ENCODE measurements at regions not wholly inside any gene's neighbourhood (a gene's known extent, or its start where the extent isn't known, plus 50 kb on each side); places are given as distances from the start of the nearest gene placed in this dataset.

GRCh38 chr10:91137011-91137643, 83.3 kb upstream of the PCGF5 start:
- no peak for DNase-seq (ENCODE audit: low read depth, low spot score)

DNA sequence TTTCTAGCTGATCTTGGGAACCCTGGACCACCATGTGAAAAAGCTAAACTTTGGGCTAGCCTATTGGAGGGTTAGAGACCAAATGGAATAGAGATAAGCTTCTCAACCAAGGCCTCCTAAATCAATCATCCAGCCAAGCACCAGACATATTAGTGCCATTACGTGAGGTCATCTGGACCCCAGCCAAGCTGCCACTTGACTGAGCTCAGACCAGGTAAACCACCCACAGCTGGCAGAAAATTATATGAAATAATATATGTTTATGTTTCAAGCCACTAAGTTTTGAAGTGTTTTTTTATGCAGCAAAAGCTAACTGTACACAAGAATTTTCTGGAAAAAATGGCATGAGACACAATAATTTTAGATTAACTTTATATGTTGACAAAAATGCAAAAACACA, 82.6 kb upstream of the PCGF5 start:
- DNase-seq (ENCODE audit: low read depth, low spot score) = no peak

GRCh38 chr10:91140995-91141549, 79.4 kb upstream of the PCGF5 start:
- no peak for DNase-seq (ENCODE audit: low read depth, low spot score)

- no peak for DNase-seq (ENCODE audit: low read depth, low spot score)
Observed at GRCh38 chr10:91144961-91145360, 75.5 kb upstream of the PCGF5 start.

- no peak for DNase-seq (ENCODE audit: low read depth, low spot score)
Observed at GRCh38 chr10:91146146-91146545, 74.3 kb upstream of the PCGF5 start.

- no peak for DNase-seq (ENCODE audit: low read depth, low spot score)
Observed at GRCh38 chr10:91149550-91149949, 70.9 kb upstream of the PCGF5 start.

DNA sequence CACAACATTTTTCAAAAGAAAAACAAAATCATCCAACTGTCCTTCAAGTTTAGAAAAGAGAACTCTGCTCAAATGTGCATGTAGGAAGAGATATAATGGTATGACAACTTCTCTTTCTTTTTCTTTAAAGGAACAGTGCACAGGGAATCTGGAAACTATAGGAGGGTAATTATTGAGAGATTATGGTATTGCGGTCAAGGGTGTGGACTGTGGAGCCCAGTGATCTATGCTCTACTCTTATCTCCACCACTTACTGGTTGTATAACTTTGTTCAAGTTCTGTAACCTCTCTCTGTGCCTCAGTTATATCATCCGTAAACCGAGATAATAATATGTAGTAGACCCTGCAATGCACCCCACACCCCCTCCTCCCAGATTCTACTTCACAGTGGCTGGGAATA, 69.8 kb upstream of the PCGF5 start:
- no peak for DNase-seq (ENCODE audit: low read depth, low spot score)

DNA sequence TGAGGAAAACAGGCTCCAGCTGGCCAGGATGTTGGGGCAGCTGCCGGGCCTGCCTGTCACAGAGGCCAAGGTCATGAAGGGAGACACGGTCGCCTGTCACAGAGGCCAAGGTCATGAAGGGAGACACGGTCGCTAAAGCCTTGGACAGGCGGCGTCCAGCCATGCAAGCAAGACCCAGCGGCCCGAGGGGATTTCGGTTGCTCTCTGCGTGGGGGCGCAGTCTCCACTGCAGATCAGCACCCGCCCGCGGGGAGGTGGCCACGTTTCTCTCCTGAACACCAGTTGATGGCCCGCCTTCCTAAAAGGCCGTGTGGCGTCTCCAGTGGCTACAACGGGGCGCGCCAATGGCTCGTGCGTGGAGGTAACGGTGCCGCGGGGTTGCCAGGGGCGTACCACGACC, 67.0 kb upstream of the PCGF5 start:
- DNase-seq (ENCODE audit: low read depth, low spot score) = no peak

GRCh38 chr10:91154842-91155241, 65.6 kb upstream of the PCGF5 start:
- no peak for DNase-seq (ENCODE audit: low read depth, low spot score)

GRCh38 chr10:91156196-91156595, 64.3 kb upstream of the PCGF5 start:
- no peak for DNase-seq (ENCODE audit: low read depth, low spot score)

DNA sequence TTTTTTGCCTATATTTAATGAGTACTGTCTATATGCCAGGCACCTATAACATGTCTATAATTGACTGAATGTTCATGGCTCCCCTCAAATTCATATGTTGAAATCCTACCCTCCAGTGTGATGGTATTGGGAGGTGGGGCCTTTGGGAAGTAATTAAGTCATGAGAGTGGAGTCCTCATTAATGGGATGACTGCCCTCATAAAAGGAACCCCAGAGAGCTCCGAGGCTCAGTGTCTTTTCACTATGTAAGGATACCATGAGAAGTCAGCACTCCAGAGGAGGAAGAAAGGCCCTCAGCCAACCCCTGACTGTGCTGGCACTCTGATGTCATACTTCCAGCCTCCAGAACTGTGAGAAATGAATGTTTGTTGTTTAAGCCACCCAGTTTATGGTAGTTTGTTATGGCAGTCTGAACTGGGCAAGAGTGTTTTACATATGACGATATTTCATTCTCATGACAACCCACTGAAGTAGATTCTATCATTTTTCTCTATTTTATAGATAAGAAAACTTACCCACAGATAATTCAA, 61.1 kb upstream of the PCGF5 start:
- DNase-seq (ENCODE audit: low read depth, low spot score) = no peak

DNA sequence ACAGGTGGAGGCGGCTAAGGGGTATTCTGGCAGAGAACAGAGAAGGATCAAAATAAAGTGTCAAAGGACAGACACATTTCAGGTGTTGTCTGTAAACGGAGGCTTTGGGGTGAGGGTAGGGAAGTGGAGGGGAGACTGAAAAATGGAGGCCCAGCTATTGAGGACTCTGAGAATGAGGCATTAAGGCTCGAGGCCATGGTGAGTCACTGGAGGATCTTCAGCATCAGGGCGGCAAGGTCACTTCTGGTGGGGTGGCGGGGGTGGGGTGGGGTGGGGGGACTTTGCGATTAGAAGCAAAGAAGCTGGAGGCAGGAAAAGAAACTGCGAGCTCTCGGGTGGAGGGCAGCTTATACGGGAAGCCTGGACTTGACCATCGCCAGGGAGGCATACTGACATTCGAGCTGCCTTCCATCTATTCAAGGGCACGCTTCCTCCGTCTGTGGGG, 58.4 kb upstream of the PCGF5 start:
- DNase-seq (ENCODE audit: low read depth, low spot score) = no peak

- DNase-seq (ENCODE audit: low read depth, low spot score) = no peak
Observed at GRCh38 chr10:91162495-91163268, 57.8 kb upstream of the PCGF5 start.

DNA sequence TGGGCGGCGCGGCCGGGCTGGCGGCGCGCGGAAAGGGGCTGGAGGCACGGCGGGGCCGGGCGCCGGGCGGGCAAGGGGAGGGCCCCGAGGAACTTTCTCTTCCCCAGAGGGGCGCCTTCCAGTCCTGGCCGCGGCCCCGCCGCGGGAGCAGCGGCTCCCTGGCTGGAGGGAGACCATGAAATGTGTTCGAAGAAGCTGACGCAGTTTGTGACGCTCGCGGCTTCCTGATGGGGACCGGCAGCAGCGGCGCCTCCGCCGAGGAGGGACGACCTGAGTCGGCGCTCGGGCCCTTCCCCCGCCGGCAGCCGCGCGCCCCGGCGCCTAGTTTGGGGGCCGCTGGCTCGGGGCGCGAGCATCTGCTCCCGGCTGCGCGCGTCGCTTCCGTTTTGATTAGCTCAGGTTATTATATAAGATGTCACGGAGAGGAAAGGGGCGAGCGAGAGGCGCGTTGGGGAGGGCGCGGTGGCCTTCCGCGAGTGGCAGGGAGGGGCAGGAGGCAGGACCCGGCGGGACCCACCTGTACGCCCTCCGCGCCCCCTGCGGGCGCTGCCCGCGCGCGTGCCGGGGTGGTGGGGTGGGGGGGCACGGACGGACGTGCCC, 57.1 kb upstream of the PCGF5 start:
- DNase-seq (ENCODE audit: low read depth, low spot score) = no peak

DNA sequence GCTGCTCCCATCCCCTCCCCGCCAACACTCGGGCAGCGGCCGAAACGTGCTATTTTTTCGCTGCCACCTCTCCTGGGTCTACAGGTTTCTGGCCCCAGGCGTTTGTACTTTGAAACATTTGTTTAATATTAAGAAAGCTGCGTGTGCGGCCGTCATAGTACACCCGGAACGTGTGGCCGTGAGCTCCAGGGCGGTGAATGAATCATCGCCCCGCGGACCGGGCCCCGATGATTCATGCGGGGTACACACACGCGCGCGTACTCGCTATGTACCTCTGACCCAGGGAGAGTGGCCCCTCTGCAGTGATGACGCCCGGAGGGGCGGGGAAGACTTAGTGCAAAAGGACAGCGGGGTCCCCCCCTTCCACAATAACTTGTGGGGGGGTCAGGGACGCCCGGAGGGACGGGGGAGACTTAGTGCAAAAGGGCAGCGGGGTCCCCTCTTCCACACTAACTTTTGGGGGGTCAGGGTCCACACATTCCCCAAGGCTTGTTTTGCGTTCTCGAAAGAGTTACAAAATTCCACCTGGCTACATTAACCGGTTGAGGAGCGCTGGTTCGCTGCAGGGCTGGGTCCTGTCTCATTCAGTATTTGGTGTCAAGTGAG, 56.5 kb upstream of the PCGF5 start:
- no peak for DNase-seq (ENCODE audit: low read depth, low spot score)

DNA sequence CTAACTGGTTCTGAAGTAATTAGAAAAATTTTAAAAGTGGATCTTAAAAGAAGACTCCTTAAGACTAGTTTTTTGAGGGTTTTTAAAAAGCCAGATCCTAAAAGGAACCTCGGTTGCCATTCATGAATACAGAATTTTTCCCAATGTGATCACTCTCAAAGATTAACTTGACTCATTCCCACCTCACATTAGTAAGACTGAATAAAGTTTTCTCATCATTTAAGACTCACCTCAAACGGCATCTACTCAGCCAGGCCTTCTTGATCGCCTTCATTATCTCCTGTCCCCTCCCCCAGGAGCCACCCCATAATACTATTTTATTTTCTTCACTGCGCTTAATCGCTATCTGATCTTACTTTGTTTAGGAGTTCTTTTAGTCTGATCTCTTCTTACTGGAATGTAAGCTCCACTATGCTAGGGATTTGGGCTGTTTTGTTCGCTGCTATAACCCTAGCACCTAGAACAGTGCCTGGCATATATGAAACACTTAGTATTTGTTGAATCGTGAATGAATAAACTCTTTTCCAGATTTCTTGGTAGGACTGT, 55.9 kb upstream of the PCGF5 start:
- no peak for DNase-seq (ENCODE audit: low read depth, low spot score)

DNA sequence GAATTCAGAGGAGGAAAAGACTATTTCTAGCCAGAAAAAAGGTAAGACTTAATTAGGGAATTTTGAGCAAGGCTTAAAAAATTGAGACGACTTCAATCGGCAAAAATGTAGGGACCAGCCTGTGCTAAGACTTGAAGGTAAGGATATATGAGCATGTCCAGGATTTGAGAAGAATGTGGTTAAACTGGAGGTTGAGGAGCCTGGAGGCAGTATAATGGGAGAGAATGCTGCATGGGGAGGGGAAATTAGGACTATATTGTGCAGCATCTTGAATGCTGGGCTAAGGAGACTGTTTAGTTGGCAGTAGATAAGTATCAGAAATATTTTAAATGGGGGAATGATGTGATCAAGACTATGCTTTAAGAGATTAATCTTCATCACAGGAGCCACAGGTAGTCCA, 53.1 kb upstream of the PCGF5 start:
- DNase-seq (ENCODE audit: low read depth, low spot score) = no peak

GRCh38 chr10:91170418-91170817, 50.0 kb upstream of the PCGF5 start:
- no peak for DNase-seq (ENCODE audit: low read depth, low spot score)

All from smooth muscle cell of the brain vasculature (primary cell).